ENCODE measurements at regions not wholly inside any gene's neighbourhood (a gene's known extent, or its start where the extent isn't known, plus 50 kb on each side); places are given as distances from the start of the nearest gene placed in this dataset.

DNA sequence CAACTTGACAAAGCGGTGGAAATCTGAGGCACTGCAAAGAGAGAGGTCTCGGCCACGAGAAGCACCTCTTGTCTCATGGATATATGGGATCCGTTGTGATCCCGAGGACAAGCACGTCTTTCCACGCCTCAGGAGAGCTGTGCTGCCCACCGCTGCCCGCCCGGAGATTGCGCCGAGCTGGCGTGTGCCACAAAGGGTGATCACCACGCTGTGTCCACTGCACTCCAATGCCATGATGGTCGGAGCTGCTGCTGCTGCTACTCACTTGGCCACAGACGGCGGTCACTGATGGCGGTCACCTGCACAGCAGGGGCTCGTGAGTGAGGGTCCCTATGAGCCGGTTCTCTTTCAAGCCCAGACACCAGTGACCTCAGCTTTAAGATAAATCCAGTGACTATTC is 51.1 kb downstream of the SHANK2 start:
- H3K9ac ChIP-seq (replicated peaks; ENCODE audit: extremely low read depth, insufficient read depth, low read length): no peak overlapping the region
- intact Hi-C loops (cut with micrococcal nuclease) (no loop called here), dilution Hi-C loops (cut with MboI; ENCODE audit: extremely low pct_ligation_motif_present, low sequenced_read_pairs) (no loop called here)
- ChIA-PET CTCF (no interaction called here), POLR2A (no interaction called here)
- H2AFZ ChIP-seq (ENCODE audit: low read depth, low read length): no peak overlapping the region
- no peaks in the 10 kb centered on the region for H3K36me3 ChIP-seq (ENCODE audit: control insufficient read depth in 2 of 2, extremely low read depth in 1 of 2, insufficient read depth in 2 of 2, low read length in 2 of 2)
- H3K27me3 ChIP-seq (ENCODE audit: control insufficient read depth in 2 of 2, insufficient read depth in 2 of 2, low read length in 2 of 2): no peaks in the 10 kb centered on the region
- FAIRE-seq: no peak
- H3K27ac ChIP-seq (ENCODE audit: insufficient read depth, low read depth, low read length): no peak overlapping the region
- H3K9me1 ChIP-seq (replicated peaks; ENCODE audit: control insufficient read depth, extremely low read depth, insufficient read depth, low read length): no peaks in the 10 kb centered on the region
- H3K79me2 ChIP-seq (ENCODE audit: control insufficient read depth, insufficient read depth, low read length): no peaks in the 10 kb centered on the region
- no peaks in the 10 kb centered on the region for H3K4me1 ChIP-seq (ENCODE audit: control insufficient read depth, extremely low read depth, insufficient read depth, low read length)
- H3K4me2 ChIP-seq (ENCODE audit: insufficient read depth, low read length): no peak overlapping the region
- DNase-seq (ENCODE audit: low read depth, low spot score): no peak
- H3K9me3 ChIP-seq (replicated peaks; ENCODE audit: control insufficient read depth, insufficient read depth, low read length): peaks cover 2% of the 10 kb centered on the region
- no TSS peak for BruUV-seq (replicated peaks)
- no peaks in the 10 kb centered on the region for H4K20me1 ChIP-seq (replicated peaks; ENCODE audit: control insufficient read depth, extremely low read depth, insufficient read depth, low read length)
- no peak overlapping the region for H3K4me3 ChIP-seq (replicated peaks in 1 of 3; ENCODE audit: insufficient read depth in 1 of 3, low read depth in 1 of 3, low read length in 3 of 3)
- TF ChIP-seq MYC (IDR thresholded peaks at IDR 0.05; ENCODE audit: low read depth, low read length) (no peak), EZH2 (IDR thresholded peaks at IDR 0.05; ENCODE audit: borderline replicate concordance, low read depth, low read length, severe bottlenecking) (no peak), GATA2 (IDR thresholded peaks at IDR 0.05; ENCODE audit: insufficient read depth, insufficient read length, low read depth, low read length) (no peak), POLR2A (IDR thresholded peaks at IDR 0.05; ENCODE audit: low read depth, low read length) (no peak), FOS (IDR thresholded peaks at IDR 0.05; ENCODE audit: borderline replicate concordance, insufficient read depth, low read length) (no peak), JUN (IDR thresholded peaks at IDR 0.05; ENCODE audit: borderline replicate concordance, insufficient read depth, insufficient read length, low read depth) (no peak), POLR2AphosphoS5 (IDR thresholded peaks at IDR 0.05; ENCODE audit: insufficient read depth, low read depth, low read length) (no peak)
- TF ChIP-seq, protein P1, sequence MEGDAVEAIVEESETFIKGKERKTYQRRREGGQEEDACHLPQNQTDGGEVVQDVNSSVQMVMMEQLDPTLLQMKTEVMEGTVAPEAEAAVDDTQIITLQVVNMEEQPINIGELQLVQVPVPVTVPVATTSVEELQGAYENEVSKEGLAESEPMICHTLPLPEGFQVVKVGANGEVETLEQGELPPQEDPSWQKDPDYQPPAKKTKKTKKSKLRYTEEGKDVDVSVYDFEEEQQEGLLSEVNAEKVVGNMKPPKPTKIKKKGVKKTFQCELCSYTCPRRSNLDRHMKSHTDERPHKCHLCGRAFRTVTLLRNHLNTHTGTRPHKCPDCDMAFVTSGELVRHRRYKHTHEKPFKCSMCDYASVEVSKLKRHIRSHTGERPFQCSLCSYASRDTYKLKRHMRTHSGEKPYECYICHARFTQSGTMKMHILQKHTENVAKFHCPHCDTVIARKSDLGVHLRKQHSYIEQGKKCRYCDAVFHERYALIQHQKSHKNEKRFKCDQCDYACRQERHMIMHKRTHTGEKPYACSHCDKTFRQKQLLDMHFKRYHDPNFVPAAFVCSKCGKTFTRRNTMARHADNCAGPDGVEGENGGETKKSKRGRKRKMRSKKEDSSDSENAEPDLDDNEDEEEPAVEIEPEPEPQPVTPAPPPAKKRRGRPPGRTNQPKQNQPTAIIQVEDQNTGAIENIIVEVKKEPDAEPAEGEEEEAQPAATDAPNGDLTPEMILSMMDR (IDR thresholded peaks at IDR 0.05; ENCODE audit: extremely low read depth in 1 of 2, insufficient read depth in 1 of 2, low read depth in 1 of 2, low read length in 2 of 2): no peak
- TF ChIP-seq, protein P2, sequence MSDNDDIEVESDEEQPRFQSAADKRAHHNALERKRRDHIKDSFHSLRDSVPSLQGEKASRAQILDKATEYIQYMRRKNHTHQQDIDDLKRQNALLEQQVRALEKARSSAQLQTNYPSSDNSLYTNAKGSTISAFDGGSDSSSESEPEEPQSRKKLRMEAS (IDR thresholded peaks at IDR 0.05; ENCODE audit: insufficient read depth, insufficient read length): no peak

Data from endothelial cell of umbilical vein (primary cell).